Stomach (tissue), 8 donors: ENCODE measurements at regions not wholly inside any gene's neighbourhood (a gene's known extent, or its start where the extent isn't known, plus 50 kb on each side); places are given as distances from the start of the nearest gene placed in this dataset.

Experiments used
- DNase-seq, 2 donors: peaks; one replicate each; pipeline versions ENCODE4 v3.0.0 to v3.0.0-alpha.2; 2013 to 2019
- H3K27ac ChIP-seq, 5 donors: fragments of 200-600 bp in 4 of 5; sonication (generic) in 4 of 5; one replicate each; pipeline ENCODE4 v1.5.1; 2013 to 2019; ENCODE audit warnings: mild to moderate bottlenecking in 1 of 5, moderate library complexity in 1 of 5
- H3K27me3 ChIP-seq, 3 donors: fragments of 200-600 bp; sonication (generic); one replicate each; pipeline ENCODE4 v1.5.1; 2017 to 2019; ENCODE audit warnings: mixed run types in 1 of 3
- H3K36me3 ChIP-seq, 4 donors: fragments of 200-600 bp; sonication (generic); 1 replicate in 3 of 4; 2 replicates in 1 of 4; pipeline ENCODE4 v1.5.1; 2016 to 2019
- H3K4me1 ChIP-seq, 4 donors: fragments of 200-600 bp; sonication (generic); one replicate each; pipeline ENCODE4 v1.5.1; 2016 to 2019
- H3K4me3 ChIP-seq, 4 donors: fragments of 200-600 bp; sonication (generic) in 3 of 4; one replicate each; pipeline ENCODE4 v1.5.1; 2016 to 2019; ENCODE audit warnings: mild to moderate bottlenecking in 1 of 4
- H3K9me3 ChIP-seq, 4 donors: fragments of 200-600 bp; sonication (generic); one replicate each; pipeline ENCODE4 v1.5.1; 2016 to 2019
- CTCF ChIP-seq, 7 experiments: fragments of 450-650 bp in 4 of 7; fragments of 200-600 bp in 3 of 7; sonication (generic) in 3 of 7; IDR thresholded peaks; one replicate each; pipeline ENCODE4 v1.5.1; 2016 to 2019; ENCODE audit warnings: antibody characterized with exemption in 7 of 7, control low read depth in 2 of 7, mild to moderate bottlenecking in 1 of 7
- EP300 ChIP-seq: sonication (generic); formaldehyde crosslinking; IDR thresholded peaks from one replicate; pipeline ENCODE4 v1.6.1; 2017; ENCODE audit warnings: antibody characterized with exemption
- POLR2A ChIP-seq, 4 donors: fragments of 450-650 bp; IDR thresholded peaks; one replicate each; pipeline ENCODE4 v1.6.1; 2016; ENCODE audit warnings: antibody characterized with exemption in 4 of 4, control low read depth in 2 of 4, mild to moderate bottlenecking in 1 of 4, moderate library complexity in 1 of 4
- POLR2AphosphoS5 ChIP-seq, 3 donors: sonication (generic); formaldehyde crosslinking; IDR thresholded peaks; one replicate each; pipeline ENCODE4 v1.6.1; 2016; ENCODE audit warnings: antibody characterized with exemption in 3 of 3
- WGBS, 5 donors: extraction: QIAGEN DNeasy Blood & Tissue Kit in 3 of 5; methylation state at CpG; one replicate each; pipeline versions ENCODE4 v1.1.5 to v1.1.7; 2013 to 2018; 5-methylcytosine and 5-hydroxymethylcytosine counted together
- intact Hi-C: fragments of 100-400 bp; cut with DNase I; formaldehyde crosslinking; loops from one replicate; pipeline ENCODE4 v1.15.1; 2023; ENCODE audit warnings: low total_unique reads
- donor health status: healthy with polysubstance abuse.
- donor health status: Bipolar disorder and iron deficiency.
- donor health status: healthy.

GRCh38 chr6:170200458-170200891 is 90.4 kb downstream of the DLL1 start:
- DNase-seq = no peak
- intact Hi-C loops = no loop called here
- no peaks in the 10 kb centered on the region for H3K36me3 ChIP-seq
- no peak overlapping the region for H3K27ac ChIP-seq
- H3K4me3 ChIP-seq = no peak overlapping the region
- H3K9me3 ChIP-seq = peaks cover 0 to 12% (median 8%) of the 10 kb centered on the region in 4 donors
- TF ChIP-seq POLR2A (IDR thresholded peaks at IDR 0.05) = no peak
- no peak for TF ChIP-seq POLR2AphosphoS5 (IDR thresholded peaks at IDR 0.05)
- no peak for TF ChIP-seq EP300
- no peak for TF ChIP-seq CTCF (IDR thresholded peaks at IDR 0.05)
- H3K27me3 ChIP-seq = no peaks in the 10 kb centered on the region
- WGBS, 5 donors = 62 to 80% (median 77%) methylated on average over 9 of the region's 9 CpGs
- H3K4me1 ChIP-seq = no peaks in the 10 kb centered on the region

DNA sequence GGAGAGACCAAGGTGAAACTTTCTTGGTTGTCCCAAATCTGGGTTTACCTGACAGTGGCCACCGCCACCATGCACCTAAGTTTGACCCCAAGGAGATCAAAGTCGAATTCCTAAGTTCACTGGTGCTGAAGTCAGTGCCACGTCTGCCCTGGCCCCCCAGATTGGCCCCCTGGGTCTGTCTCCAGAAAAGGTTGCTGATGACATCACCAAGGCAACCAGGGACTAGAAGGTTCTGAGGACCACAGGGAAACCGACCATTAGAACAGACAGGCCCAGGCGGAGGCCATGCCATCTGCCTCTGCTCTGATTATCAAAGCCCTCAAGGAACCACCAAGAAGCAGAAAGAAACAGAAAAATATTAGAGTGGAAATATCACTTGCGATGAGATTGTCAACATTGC is 91.2 kb downstream of the DLL1 start:
- TF ChIP-seq POLR2A (IDR thresholded peaks at IDR 0.05) = no peak
- TF ChIP-seq CTCF (IDR thresholded peaks at IDR 0.05) = no peak
- TF ChIP-seq EP300 = no peak
- no peak for TF ChIP-seq POLR2AphosphoS5 (IDR thresholded peaks at IDR 0.05)
- intact Hi-C loops = no loop called here
- H3K9me3 ChIP-seq = peaks cover 0 to 16% (median 12%) of the 10 kb centered on the region in 4 donors
- no peak for DNase-seq
- no peaks in the 10 kb centered on the region for H3K4me1 ChIP-seq
- H3K36me3 ChIP-seq = no peaks in the 10 kb centered on the region
- no peak overlapping the region for H3K4me3 ChIP-seq
- H3K27ac ChIP-seq = no peak overlapping the region
- no peaks in the 10 kb centered on the region for H3K27me3 ChIP-seq
- 79 to 88% (median 85%) methylated on average over 6 of the region's 6 CpGs for WGBS, 5 donors

GRCh38 chr6:170198298-170198697 is 92.6 kb downstream of the DLL1 start:
- H3K36me3 ChIP-seq = no peaks in the 10 kb centered on the region
- no peaks in the 10 kb centered on the region for H3K4me1 ChIP-seq
- H3K9me3 ChIP-seq = peaks cover 0 to 20% (median 12%) of the 10 kb centered on the region in 4 donors
- H3K27me3 ChIP-seq = no peaks in the 10 kb centered on the region
- H3K27ac ChIP-seq = no peak overlapping the region
- no peak for TF ChIP-seq POLR2AphosphoS5 (IDR thresholded peaks at IDR 0.05)
- TF ChIP-seq POLR2A (IDR thresholded peaks at IDR 0.05) = no peak
- TF ChIP-seq CTCF (IDR thresholded peaks at IDR 0.05) = no peak
- no peak for TF ChIP-seq EP300
- H3K4me3 ChIP-seq = no peak overlapping the region
- WGBS, 5 donors = 37 to 55% (median 45%) methylated on average over 2 of the region's 2 CpGs
- DNase-seq = no peak
- intact Hi-C loops = no loop called here

DNA sequence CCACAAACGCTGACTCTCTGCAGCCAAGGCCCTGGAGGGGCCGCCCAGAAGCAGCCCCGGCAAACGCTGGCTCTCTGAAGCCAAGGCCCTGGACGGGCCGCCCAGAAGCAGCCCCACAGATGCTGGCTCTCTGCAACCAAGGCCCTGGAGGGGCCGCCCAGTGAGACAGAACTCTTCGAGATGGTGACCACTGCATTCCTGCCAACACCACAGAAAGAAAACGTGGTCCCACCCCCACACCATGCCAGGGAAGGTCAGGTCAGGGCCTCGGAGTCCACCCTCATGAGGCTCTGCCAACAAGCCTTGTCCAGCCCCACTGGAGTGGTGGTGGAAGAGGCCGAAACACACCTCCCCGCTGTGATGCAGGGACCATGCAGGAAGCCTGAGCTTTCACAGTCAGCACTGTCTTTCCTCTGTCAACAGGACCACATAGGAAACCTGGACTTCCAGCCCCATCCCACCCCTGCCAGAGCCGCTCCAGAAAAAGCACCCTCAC is 97.5 kb downstream of the DLL1 start:
- no peak overlapping the region for H3K4me3 ChIP-seq
- peaks cover 0 to 20% (median 12%) of the 10 kb centered on the region in 4 donors for H3K9me3 ChIP-seq
- H3K4me1 ChIP-seq = no peaks in the 10 kb centered on the region
- H3K27me3 ChIP-seq = no peaks in the 10 kb centered on the region
- intact Hi-C loops = no loop called here
- WGBS, 5 donors = 85 to 89% (median 87%) methylated on average over 10 to 13 of the region's 13 CpGs
- H3K36me3 ChIP-seq = no peaks in the 10 kb centered on the region
- no peak overlapping the region for H3K27ac ChIP-seq
- DNase-seq = peak in 1 of 2 donors; percentile 1
- no peak for TF ChIP-seq EP300
- no peak for TF ChIP-seq POLR2AphosphoS5 (IDR thresholded peaks at IDR 0.05)
- no peak for TF ChIP-seq POLR2A (IDR thresholded peaks at IDR 0.05)
- no peak for TF ChIP-seq CTCF (IDR thresholded peaks at IDR 0.05)
